ENCODE measurements at regions not wholly inside any gene's neighbourhood (a gene's known extent, or its start where the extent isn't known, plus 50 kb on each side); places are given as distances from the start of the nearest gene placed in this dataset.

DNA sequence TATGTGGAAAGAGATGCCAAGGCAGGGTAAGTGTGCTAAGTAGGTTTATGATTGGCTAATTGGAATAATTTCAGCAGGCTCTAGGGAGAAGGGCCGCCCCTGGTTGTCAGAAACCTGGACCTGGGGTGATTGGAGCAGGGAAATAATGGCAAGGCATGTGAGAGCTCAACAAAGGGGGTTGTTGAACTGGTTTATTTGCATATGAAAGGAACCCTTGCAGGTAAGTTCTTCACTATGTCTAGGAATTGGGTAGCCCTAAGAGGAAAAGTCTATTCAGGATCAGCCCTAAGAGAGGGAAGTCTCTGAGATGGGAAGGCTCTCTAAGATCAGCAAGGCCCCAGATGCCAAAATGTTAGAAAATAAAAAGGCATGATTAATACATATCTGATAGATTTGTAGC, 139.9 kb upstream of the PRNP start:
- H3K4me3 ChIP-seq: no peak overlapping the region
- TF ChIP-seq, protein P1, sequence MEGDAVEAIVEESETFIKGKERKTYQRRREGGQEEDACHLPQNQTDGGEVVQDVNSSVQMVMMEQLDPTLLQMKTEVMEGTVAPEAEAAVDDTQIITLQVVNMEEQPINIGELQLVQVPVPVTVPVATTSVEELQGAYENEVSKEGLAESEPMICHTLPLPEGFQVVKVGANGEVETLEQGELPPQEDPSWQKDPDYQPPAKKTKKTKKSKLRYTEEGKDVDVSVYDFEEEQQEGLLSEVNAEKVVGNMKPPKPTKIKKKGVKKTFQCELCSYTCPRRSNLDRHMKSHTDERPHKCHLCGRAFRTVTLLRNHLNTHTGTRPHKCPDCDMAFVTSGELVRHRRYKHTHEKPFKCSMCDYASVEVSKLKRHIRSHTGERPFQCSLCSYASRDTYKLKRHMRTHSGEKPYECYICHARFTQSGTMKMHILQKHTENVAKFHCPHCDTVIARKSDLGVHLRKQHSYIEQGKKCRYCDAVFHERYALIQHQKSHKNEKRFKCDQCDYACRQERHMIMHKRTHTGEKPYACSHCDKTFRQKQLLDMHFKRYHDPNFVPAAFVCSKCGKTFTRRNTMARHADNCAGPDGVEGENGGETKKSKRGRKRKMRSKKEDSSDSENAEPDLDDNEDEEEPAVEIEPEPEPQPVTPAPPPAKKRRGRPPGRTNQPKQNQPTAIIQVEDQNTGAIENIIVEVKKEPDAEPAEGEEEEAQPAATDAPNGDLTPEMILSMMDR (IDR thresholded peaks at IDR 0.05; ENCODE audit: low read depth, low read length): no peak
- no peak for DNase-seq (ENCODE audit: low read depth in 1 of 2, low spot score in 1 of 2)

DNA sequence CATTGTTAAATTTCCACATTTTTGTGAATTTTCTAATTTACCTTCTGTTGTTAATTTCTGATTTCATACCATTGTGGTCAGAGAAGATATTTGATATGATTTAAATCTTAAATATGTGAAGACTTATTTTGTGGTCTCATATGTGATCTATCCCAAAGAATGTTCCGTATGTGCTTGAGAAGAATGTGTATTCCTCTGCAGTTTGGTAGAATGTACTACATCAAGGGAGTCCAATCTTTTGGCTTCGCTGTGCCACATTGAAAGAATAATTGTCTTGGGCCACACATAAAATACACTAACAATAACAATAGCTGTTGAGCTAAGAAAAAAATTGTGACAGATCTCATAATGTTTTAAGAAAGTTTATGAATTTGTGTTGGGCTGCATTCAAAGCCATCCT, 140.7 kb upstream of the PRNP start:
- Histone ChIP-seq H3K4me1 (ENCODE audit: low read depth) (no peaks in the 10 kb centered on the region), H3K27ac (no peak overlapping the region), H3K4me3 (no peak overlapping the region), H3K9me3 (ENCODE audit: low read depth) (no peaks in the 10 kb centered on the region), H3K36me3 (no peaks in the 10 kb centered on the region), H3K27me3 (no peaks in the 10 kb centered on the region)
- TF ChIP-seq, protein P1 (IDR thresholded peaks at IDR 0.05; ENCODE audit: low read depth, low read length): no peak
- peak in 1 of 2 donors; percentile 30 for DNase-seq (ENCODE audit: low read depth in 1 of 2, low spot score in 1 of 2)

More for the DNA sequence above, 139.9 kb upstream of the PRNP start:
- Histone ChIP-seq H3K27me3 (no peaks in the 10 kb centered on the region), H3K9me3 (ENCODE audit: low read depth) (no peaks in the 10 kb centered on the region), H3K4me1 (ENCODE audit: low read depth) (no peaks in the 10 kb centered on the region), H3K27ac (no peak overlapping the region), H3K36me3 (no peaks in the 10 kb centered on the region)

- no peaks in the 10 kb centered on the region for H3K27me3 ChIP-seq
- TF ChIP-seq, protein P1 (IDR thresholded peaks at IDR 0.05; ENCODE audit: low read depth, low read length): no peak
- no peak overlapping the region for H3K4me3 ChIP-seq
- no peaks in the 10 kb centered on the region for H3K9me3 ChIP-seq (ENCODE audit: low read depth)
- DNase-seq (ENCODE audit: low read depth in 1 of 2, low spot score in 1 of 2): no peak
- no peak overlapping the region for H3K27ac ChIP-seq
- no peaks in the 10 kb centered on the region for H3K36me3 ChIP-seq
- H3K4me1 ChIP-seq (ENCODE audit: low read depth): no peaks in the 10 kb centered on the region
These were observed 141.5 kb upstream of the PRNP start for GRCh38 chr20:4544765-4545164.

- Histone ChIP-seq H3K27me3 (no peaks in the 10 kb centered on the region), H3K4me3 (no peak overlapping the region), H3K36me3 (no peaks in the 10 kb centered on the region), H3K27ac (no peak overlapping the region), H3K9me3 (ENCODE audit: low read depth) (no peaks in the 10 kb centered on the region), H3K4me1 (ENCODE audit: low read depth) (no peaks in the 10 kb centered on the region)
- DNase-seq (ENCODE audit: low read depth in 1 of 2, low spot score in 1 of 2): no peak
- TF ChIP-seq, protein P1 (IDR thresholded peaks at IDR 0.05; ENCODE audit: low read depth, low read length): no peak
These were observed 144.0 kb upstream of the PRNP start for GRCh38 chr20:4542270-4542669.

DNA sequence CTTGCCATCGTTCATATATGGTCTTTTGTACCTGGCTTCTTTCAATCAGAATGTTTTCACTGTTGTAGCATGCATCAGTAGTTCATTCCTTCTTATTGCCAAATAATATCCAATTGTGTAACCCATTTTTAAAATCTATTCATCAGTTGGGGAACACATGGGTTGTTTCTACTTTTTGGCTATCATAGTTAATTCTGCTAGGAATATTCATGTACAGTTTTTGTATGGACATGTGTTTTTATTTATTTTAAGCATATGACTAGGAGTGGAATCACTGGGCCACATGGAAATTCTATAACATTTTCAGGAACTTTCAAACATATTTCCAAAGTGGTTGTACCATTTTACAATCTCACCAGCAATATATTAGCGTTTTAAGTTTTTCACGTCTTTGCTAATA, 151.9 kb upstream of the PRNP start:
- Histone ChIP-seq H3K4me1 (ENCODE audit: low read depth) (no peaks in the 10 kb centered on the region), H3K27ac (no peak overlapping the region)
- TF ChIP-seq, protein P1 (IDR thresholded peaks at IDR 0.05; ENCODE audit: low read depth, low read length): no peak

More for the DNA sequence above, 151.9 kb upstream of the PRNP start:
- H3K36me3 ChIP-seq: no peaks in the 10 kb centered on the region
- no peak overlapping the region for H3K4me3 ChIP-seq
- no peaks in the 10 kb centered on the region for H3K9me3 ChIP-seq (ENCODE audit: low read depth)
- no peaks in the 10 kb centered on the region for H3K27me3 ChIP-seq
- DNase-seq (ENCODE audit: low read depth in 1 of 2, low spot score in 1 of 2): no peak
